ENCODE measurements at regions not wholly inside any gene's neighbourhood (a gene's known extent, or its start where the extent isn't known, plus 50 kb on each side); places are given as distances from the start of the nearest gene placed in this dataset.

GRCh38 chr2:158918452-158918851 lies 50.0 kb upstream of the TANC1 start:
- no peak overlapping the region for H3K4me3 ChIP-seq
- no peak for TF ChIP-seq CTCF (IDR thresholded peaks at IDR 0.05; ENCODE audit: control extremely low read depth, extremely low read depth)
- no peaks in the 10 kb centered on the region for H3K27me3 ChIP-seq (ENCODE audit: control insufficient read depth in 3 of 3, insufficient read depth in 3 of 3, low read length in 2 of 3)
- peaks cover 0 to 27% (median 2%) of the 10 kb centered on the region in 5 donors for H3K4me1 ChIP-seq (ENCODE audit: control insufficient read depth in 5 of 5, insufficient read depth in 5 of 5, low read length in 5 of 5)
- no peaks in the 10 kb centered on the region for H3K9me3 ChIP-seq (ENCODE audit: control insufficient read depth in 4 of 4, insufficient read depth in 3 of 4, low read length in 3 of 4)
- ATAC-seq (ENCODE audit: insufficient read depth, low FRiP score) (no peak), DNase-seq (no peak)
- no peak overlapping the region for H3K27ac ChIP-seq (ENCODE audit: low read depth in 1 of 2, low read length in 1 of 2)
- no peaks in the 10 kb centered on the region for H3K36me3 ChIP-seq (ENCODE audit: control insufficient read depth in 4 of 4, insufficient read depth in 4 of 4, low read length in 4 of 4)
- H3K9ac ChIP-seq (ENCODE audit: insufficient read depth in 1 of 2, low read length in 2 of 2) = no peak overlapping the region

Data from lung (tissue), 11 donors.